ENCODE measurements at regions not wholly inside any gene's neighbourhood (a gene's known extent, or its start where the extent isn't known, plus 50 kb on each side); places are given as distances from the start of the nearest gene placed in this dataset.

DNA sequence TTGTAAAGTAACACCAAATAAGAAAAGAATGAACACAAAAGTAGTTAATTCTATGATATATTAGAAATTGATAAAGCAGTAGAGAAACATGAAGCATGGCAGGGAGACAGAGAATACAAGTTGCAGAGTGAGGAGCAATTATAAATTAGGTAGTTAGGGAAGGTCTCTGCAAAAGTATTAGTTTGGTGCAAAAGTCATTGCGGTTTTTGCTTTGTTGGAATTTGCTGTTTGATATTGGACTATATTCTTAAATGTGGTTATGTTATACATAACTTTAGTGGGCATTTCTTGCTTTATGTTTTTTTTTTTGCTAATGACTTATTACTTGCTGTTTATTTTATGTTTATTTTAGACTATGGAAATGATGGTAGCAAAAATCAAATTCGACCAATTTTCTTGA, 402.2 kb downstream of the SFMBT2 start (continued):
- TF ChIP-seq SALL2 (tag by site-specific recombination; IDR thresholded peaks at IDR 0.05; ENCODE audit: borderline replicate concordance), result no peak
- TF ChIP-seq ZNF548 (tag by site-specific recombination; IDR thresholded peaks at IDR 0.05), result no peak
- TF ChIP-seq, protein P1, sequence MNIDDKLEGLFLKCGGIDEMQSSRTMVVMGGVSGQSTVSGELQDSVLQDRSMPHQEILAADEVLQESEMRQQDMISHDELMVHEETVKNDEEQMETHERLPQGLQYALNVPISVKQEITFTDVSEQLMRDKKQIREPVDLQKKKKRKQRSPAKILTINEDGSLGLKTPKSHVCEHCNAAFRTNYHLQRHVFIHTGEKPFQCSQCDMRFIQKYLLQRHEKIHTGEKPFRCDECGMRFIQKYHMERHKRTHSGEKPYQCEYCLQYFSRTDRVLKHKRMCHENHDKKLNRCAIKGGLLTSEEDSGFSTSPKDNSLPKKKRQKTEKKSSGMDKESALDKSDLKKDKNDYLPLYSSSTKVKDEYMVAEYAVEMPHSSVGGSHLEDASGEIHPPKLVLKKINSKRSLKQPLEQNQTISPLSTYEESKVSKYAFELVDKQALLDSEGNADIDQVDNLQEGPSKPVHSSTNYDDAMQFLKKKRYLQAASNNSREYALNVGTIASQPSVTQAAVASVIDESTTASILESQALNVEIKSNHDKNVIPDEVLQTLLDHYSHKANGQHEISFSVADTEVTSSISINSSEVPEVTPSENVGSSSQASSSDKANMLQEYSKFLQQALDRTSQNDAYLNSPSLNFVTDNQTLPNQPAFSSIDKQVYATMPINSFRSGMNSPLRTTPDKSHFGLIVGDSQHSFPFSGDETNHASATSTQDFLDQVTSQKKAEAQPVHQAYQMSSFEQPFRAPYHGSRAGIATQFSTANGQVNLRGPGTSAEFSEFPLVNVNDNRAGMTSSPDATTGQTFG (tag by site-specific recombination; IDR thresholded peaks at IDR 0.05; ENCODE audit: borderline replicate concordance), result no peak
- TF ChIP-seq ZNF302 (tag by site-specific recombination; IDR thresholded peaks at IDR 0.05; ENCODE audit: low read depth), result no peak

DNA sequence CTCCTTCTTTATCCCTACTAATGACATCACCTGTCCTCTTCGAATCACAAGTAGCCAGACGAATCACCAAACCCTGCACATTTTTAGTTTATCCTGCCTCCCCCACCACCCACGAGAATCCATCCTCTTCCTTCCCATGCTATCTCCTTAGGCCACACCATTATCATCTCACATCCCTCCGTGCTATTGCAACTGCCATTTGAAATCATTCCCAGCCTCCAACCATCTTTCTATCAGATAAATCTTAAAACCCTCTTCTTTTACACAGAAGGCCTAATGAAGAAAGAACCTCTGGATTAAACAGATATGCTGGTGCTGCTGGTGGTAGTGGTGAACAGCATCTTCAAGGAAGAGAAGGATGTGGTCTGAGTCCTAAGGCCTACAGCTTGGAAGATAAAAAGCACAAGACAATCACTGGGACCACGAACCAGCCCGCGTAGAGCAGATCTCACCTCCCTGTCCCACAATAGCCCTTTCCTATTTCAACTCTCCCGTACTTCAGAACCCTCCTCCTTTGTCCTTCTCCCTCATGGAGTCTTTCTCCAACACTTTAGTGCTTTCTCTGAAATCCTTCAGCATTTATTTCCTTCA, 403.1 kb downstream of the SFMBT2 start:
- no peak overlapping the region for H3K4me3 ChIP-seq (ENCODE audit: low read depth, low read length)
- 0 out of 2 replicates have a peak, but pooled peaks cover 2% of the 10 kb centered on the region for H3K4me1 ChIP-seq (ENCODE audit: control insufficient read depth, insufficient read depth, low read length)
- TF ChIP-seq EGR2 (tag by site-specific recombination; IDR thresholded peaks at IDR 0.05; ENCODE audit: low read depth) (peak; percentile 31; the same call in 1 of the 2 replicates), ZNF10 (tag by site-specific recombination; IDR thresholded peaks at IDR 0.05) (no peak)
- POLR2A ChIA-PET, result no interaction called here
- H3K36me3 ChIP-seq (ENCODE audit: control insufficient read depth in 2 of 2, insufficient read depth in 1 of 2, low read length in 2 of 2), result no peaks in the 10 kb centered on the region
- H3K27ac ChIP-seq (ENCODE audit: extremely low read depth, low read depth, low read length), result no peak overlapping the region
- H3K9me3 ChIP-seq (ENCODE audit: control insufficient read depth, insufficient read depth, low read depth, low read length), result no peaks in the 10 kb centered on the region
- CTCF ChIA-PET, result no interaction called here

DNA sequence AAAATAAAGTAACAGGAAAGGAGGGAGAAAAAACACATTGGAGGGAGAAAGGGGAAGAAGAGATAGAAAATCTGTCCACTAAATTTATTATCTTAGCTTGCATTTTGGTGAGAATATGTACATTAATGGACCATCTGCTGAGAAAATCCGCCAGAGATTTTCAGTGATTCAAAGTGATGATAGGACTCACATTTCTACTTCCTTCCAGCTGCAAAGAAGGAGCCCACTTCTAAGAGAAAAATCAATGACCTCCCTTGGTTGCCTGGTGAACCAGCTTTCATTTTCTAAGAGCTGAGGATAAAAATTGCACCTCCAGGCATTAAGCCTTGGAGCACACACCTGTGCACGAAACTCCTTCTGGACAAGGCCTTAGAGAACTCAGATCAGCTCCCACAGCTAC, 404.3 kb downstream of the SFMBT2 start:
- Histone ChIP-seq H3K36me3 (ENCODE audit: control insufficient read depth in 2 of 2, insufficient read depth in 1 of 2, low read length in 2 of 2) (no peaks in the 10 kb centered on the region), H3K4me1 (ENCODE audit: control insufficient read depth, insufficient read depth, low read length) (no peaks in the 10 kb centered on the region), H3K27ac (ENCODE audit: extremely low read depth, low read depth, low read length) (no peak overlapping the region), H3K9me3 (ENCODE audit: control insufficient read depth, insufficient read depth, low read depth, low read length) (no peaks in the 10 kb centered on the region), H3K4me3 (ENCODE audit: low read depth, low read length) (no peak overlapping the region)
- TF ChIP-seq, protein P1 (tag by site-specific recombination; IDR thresholded peaks at IDR 0.05; ENCODE audit: borderline replicate concordance), result no peak
- TF ChIP-seq ZNF133 (tag by site-specific recombination; IDR thresholded peaks at IDR 0.05) (no peak), ZNF112 (tag by site-specific recombination; IDR thresholded peaks at IDR 0.05) (no peak), GLI4 (tag by site-specific recombination; IDR thresholded peaks at IDR 0.05) (no peak), YY2 (tag by site-specific recombination; IDR thresholded peaks at IDR 0.05) (no peak), PRDM1 (tag by site-specific recombination; IDR thresholded peaks at IDR 0.05) (no peak), YY1 (tag by site-specific recombination; IDR thresholded peaks at IDR 0.05) (no peak), ZNF555 (tag by site-specific recombination; conservative IDR thresholded peaks at IDR 0.05) (no peak), ZNF548 (tag by site-specific recombination; IDR thresholded peaks at IDR 0.05) (no peak)
- TF ChIP-seq, protein P2, sequence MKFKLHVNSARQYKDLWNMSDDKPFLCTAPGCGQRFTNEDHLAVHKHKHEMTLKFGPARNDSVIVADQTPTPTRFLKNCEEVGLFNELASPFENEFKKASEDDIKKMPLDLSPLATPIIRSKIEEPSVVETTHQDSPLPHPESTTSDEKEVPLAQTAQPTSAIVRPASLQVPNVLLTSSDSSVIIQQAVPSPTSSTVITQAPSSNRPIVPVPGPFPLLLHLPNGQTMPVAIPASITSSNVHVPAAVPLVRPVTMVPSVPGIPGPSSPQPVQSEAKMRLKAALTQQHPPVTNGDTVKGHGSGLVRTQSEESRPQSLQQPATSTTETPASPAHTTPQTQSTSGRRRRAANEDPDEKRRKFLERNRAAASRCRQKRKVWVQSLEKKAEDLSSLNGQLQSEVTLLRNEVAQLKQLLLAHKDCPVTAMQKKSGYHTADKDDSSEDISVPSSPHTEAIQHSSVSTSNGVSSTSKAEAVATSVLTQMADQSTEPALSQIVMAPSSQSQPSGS (tag by site-specific recombination; IDR thresholded peaks at IDR 0.05; ENCODE audit: low read depth), result no peak
- TF ChIP-seq, protein P3, sequence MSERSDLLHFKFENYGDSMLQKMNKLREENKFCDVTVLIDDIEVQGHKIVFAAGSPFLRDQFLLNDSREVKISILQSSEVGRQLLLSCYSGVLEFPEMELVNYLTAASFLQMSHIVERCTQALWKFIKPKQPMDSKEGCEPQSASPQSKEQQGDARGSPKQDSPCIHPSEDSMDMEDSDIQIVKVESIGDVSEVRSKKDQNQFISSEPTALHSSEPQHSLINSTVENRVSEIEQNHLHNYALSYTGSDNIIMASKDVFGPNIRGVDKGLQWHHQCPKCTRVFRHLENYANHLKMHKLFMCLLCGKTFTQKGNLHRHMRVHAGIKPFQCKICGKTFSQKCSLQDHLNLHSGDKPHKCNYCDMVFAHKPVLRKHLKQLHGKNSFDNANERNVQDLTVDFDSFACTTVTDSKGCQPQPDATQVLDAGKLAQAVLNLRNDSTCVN (tag by site-specific recombination; optimal IDR thresholded peaks at IDR 0.05), result no peak
- TF ChIP-seq, protein P4, sequence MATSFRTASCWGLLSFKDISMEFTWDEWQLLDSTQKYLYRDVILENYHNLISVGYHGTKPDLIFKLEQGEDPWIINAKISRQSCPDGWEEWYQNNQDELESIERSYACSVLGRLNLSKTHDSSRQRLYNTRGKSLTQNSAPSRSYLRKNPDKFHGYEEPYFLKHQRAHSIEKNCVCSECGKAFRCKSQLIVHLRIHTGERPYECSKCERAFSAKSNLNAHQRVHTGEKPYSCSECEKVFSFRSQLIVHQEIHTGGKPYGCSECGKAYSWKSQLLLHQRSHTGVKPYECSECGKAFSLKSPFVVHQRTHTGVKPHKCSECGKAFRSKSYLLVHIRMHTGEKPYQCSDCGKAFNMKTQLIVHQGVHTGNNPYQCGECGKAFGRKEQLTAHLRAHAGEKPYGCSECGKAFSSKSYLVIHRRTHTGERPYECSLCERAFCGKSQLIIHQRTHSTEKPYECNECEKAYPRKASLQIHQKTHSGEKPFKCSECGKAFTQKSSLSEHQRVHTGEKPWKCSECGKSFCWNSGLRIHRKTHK (tag by site-specific recombination; IDR thresholded peaks at IDR 0.05), result no peak
- ChIA-PET CTCF (interaction anchor here (0.6 to 1.2 kb wide), 3 partner anchors 20 to 112 kb away, joined by 3 to 6 read pairs (median 3); no protein-coding TSS in a partner anchor), POLR2A (no interaction called here)

Data from HEK293 (cell line).